HG02642 (cell line): ENCODE measurements at regions not wholly inside any gene's neighbourhood (a gene's known extent, or its start where the extent isn't known, plus 50 kb on each side); places are given as distances from the start of the nearest gene placed in this dataset.
"Not testable (repeated sequence)": the region's sequence is repeated elsewhere in the genome, so short reads cannot be mapped to it uniquely, and the experiment has no call there.

ENCODE experiments used
- ATAC-seq: cut with Tn5 transposase; IDR thresholded peaks from one replicate; pipeline ENCODE4 v1.9.1; 2021; ENCODE audit warnings: mild to moderate bottlenecking; ENCODE audit not compliant: unreplicated experiment, poor library complexity

GRCh38 chr4:130812117-130812765 is 1716.3 kb downstream of the C4orf33 start:
- ATAC-seq = no peak

- no peak for ATAC-seq
These were observed 1718.9 kb downstream of the C4orf33 start for GRCh38 chr4:130814896-130815295.

- no peak for ATAC-seq
These were observed 1724.5 kb downstream of the C4orf33 start for GRCh38 chr4:130820448-130820847.

- ATAC-seq = no peak
These were observed 1729.3 kb downstream of the C4orf33 start for GRCh38 chr4:130825284-130825683.

- no peak for ATAC-seq
These were observed 1754.1 kb downstream of the C4orf33 start for GRCh38 chr4:130850019-130850524.

- ATAC-seq = no peak
These were observed 1755.2 kb downstream of the C4orf33 start for GRCh38 chr4:130851107-130851506.

- no peak for ATAC-seq
These were observed 1756.0 kb downstream of the C4orf33 start for GRCh38 chr4:130851932-130852331.

- ATAC-seq = no peak
These were observed 1759.6 kb downstream of the C4orf33 start for GRCh38 chr4:130855533-130855932.

- no peak for ATAC-seq
These were observed 1764.0 kb downstream of the C4orf33 start for GRCh38 chr4:130859991-130860390.

- ATAC-seq = no peak
These were observed 1801.0 kb downstream of the C4orf33 start for GRCh38 chr4:130896920-130897319.

GRCh38 chr4:130901321-130901720 is 1805.4 kb downstream of the C4orf33 start:
- no peak for ATAC-seq

- no peak for ATAC-seq
These were observed 1827.0 kb downstream of the C4orf33 start for GRCh38 chr4:130922955-130923354.

- no peak for ATAC-seq
These were observed 1859.6 kb downstream of the C4orf33 start for GRCh38 chr4:130955520-130955919.

GRCh38 chr4:130985371-130985770 is 1889.4 kb downstream of the C4orf33 start:
- no peak for ATAC-seq

- ATAC-seq = no peak
These were observed 1900.0 kb downstream of the C4orf33 start for GRCh38 chr4:130995988-130996387.

GRCh38 chr4:131001371-131001770 is 1905.4 kb downstream of the C4orf33 start:
- ATAC-seq = no peak

GRCh38 chr4:131002132-131002531 is 1906.2 kb downstream of the C4orf33 start:
- no peak for ATAC-seq

- no peak for ATAC-seq
These were observed 1910.4 kb downstream of the C4orf33 start for GRCh38 chr4:131006388-131006787.

GRCh38 chr4:131011961-131012360 is 1916.0 kb downstream of the C4orf33 start:
- ATAC-seq = not testable (repeated sequence)

GRCh38 chr4:131013226-131013625 is 1917.3 kb downstream of the C4orf33 start:
- ATAC-seq = no peak

GRCh38 chr4:131026771-131027170 is 1930.8 kb downstream of the C4orf33 start:
- no peak for ATAC-seq

- ATAC-seq = no peak
These were observed 1948.4 kb downstream of the C4orf33 start for GRCh38 chr4:131044368-131044767.
